ENCODE measurements at regions not wholly inside any gene's neighbourhood (a gene's known extent, or its start where the extent isn't known, plus 50 kb on each side); places are given as distances from the start of the nearest gene placed in this dataset.

DNA sequence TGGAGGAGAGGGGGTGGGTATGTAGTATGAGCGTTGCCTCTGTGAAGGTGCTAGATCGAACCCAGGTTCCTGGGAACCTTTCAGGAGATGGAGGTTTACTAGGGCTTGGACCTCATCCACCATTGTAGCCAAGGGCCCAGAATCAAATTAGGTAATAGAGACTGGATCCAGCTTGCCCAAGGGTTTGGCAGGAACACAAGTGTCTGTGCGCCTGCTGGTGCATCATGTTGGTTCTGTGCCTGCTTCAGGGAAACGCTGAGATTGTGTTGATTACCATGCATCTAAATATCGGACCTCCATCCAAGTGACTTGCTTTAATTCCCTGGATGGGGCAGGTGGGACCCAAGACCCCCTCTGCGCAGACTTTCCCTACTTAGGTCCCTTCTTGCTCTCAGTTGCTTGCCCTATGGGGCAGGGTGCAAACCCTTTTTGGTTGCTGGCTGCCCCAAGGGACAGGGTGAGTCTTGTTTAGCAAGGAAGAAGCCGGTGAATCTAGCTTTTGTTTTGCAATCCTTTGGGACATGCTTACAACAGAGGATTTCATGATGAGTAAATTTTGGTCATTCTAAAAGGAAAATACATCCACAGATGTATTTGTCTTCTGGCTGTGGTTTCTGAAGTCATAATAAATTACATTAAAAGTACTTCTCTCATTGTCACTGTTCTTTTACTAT, 189.8 kb upstream of the PRICKLE1 start:
- H3K79me1 ChIP-seq (ENCODE audit: insufficient read depth, low read depth, low read length, poor library complexity, severe bottlenecking): no peaks in the 10 kb centered on the region
- no peak overlapping the region for H3K23ac ChIP-seq (ENCODE audit: insufficient read length, low read depth, low read length)
- H2BK12ac ChIP-seq (ENCODE audit: insufficient read length, low read depth, low read length): no peak overlapping the region
- Mint-ChIP-seq H3K27ac (no peak overlapping the region), H3K4me3 (no peak overlapping the region), H3K9me3 (no peaks in the 10 kb centered on the region), H3K27me3 (ENCODE audit: low read depth) (no peaks in the 10 kb centered on the region), H3K4me1 (peaks cover 16 to 21% of the 10 kb centered on the region in 2 experiments), H3K36me3 (ENCODE audit: insufficient read depth in 1 of 3, low read depth in 3 of 3) (no peaks in the 10 kb centered on the region)
- no peak overlapping the region for H3K27ac ChIP-seq (ENCODE audit: insufficient read length, low read depth, low read length)
- TF ChIP-seq, protein P1, sequence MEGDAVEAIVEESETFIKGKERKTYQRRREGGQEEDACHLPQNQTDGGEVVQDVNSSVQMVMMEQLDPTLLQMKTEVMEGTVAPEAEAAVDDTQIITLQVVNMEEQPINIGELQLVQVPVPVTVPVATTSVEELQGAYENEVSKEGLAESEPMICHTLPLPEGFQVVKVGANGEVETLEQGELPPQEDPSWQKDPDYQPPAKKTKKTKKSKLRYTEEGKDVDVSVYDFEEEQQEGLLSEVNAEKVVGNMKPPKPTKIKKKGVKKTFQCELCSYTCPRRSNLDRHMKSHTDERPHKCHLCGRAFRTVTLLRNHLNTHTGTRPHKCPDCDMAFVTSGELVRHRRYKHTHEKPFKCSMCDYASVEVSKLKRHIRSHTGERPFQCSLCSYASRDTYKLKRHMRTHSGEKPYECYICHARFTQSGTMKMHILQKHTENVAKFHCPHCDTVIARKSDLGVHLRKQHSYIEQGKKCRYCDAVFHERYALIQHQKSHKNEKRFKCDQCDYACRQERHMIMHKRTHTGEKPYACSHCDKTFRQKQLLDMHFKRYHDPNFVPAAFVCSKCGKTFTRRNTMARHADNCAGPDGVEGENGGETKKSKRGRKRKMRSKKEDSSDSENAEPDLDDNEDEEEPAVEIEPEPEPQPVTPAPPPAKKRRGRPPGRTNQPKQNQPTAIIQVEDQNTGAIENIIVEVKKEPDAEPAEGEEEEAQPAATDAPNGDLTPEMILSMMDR (conservative IDR thresholded peaks at IDR 0.05): no peak
- H3K18ac ChIP-seq (ENCODE audit: insufficient read length, low read depth, low read length): no peak overlapping the region
- H3K56ac ChIP-seq (ENCODE audit: insufficient read length, low read depth, low read length): no peak overlapping the region
- no peaks in the 10 kb centered on the region for H4K20me1 ChIP-seq (ENCODE audit: control insufficient read depth, insufficient read depth, insufficient read length)
- H2BK120ac ChIP-seq (ENCODE audit: low read depth, low read length, poor library complexity, severe bottlenecking): no peak overlapping the region
- H3K23me2 ChIP-seq (ENCODE audit: insufficient read length, low read depth, low read length, poor library complexity, severe bottlenecking): no peaks in the 10 kb centered on the region
- no peak overlapping the region for H3K4ac ChIP-seq (ENCODE audit: low read depth, low read length)
- no peak overlapping the region for H2BK15ac ChIP-seq (ENCODE audit: low read depth, low read length)
- WGBS (ENCODE audit: extremely low coverage, insufficient read length, low lambda C conversion rate): no CpG with 5 or more reads among the region's 7 CpGs
- no peaks in the 10 kb centered on the region for H3K9me3 ChIP-seq (ENCODE audit: control insufficient read depth, low read depth, low read length)
- H2AK5ac ChIP-seq (ENCODE audit: insufficient read length, low read length): no peak overlapping the region
- DNase-seq: no peak
- no peak overlapping the region for H2BK20ac ChIP-seq (ENCODE audit: low read depth, low read length, poor library complexity, severe bottlenecking)
- no peak overlapping the region for H4K91ac ChIP-seq (ENCODE audit: insufficient read length, low read depth, low read length)
- no peaks in the 10 kb centered on the region for H3K27me3 ChIP-seq (ENCODE audit: insufficient read depth, low read length)
- H3K79me2 ChIP-seq (ENCODE audit: insufficient read depth, low read length): no peaks in the 10 kb centered on the region
- no peak overlapping the region for H4K8ac ChIP-seq (replicated peaks; ENCODE audit: insufficient read length, low read depth, low read length)
- no peak overlapping the region for H2BK5ac ChIP-seq (ENCODE audit: insufficient read length, low read length)
- H3K9ac ChIP-seq (ENCODE audit: extremely low read depth, insufficient read length, low read length): no peak overlapping the region
- H3K4me2 ChIP-seq (ENCODE audit: insufficient read depth, insufficient read length, low read length): no peak overlapping the region
- no peak overlapping the region for H3T11ph ChIP-seq (ENCODE audit: low read length)
- no peak overlapping the region for H3K14ac ChIP-seq (ENCODE audit: insufficient read depth, low read length)
- H2AFZ ChIP-seq (ENCODE audit: low read length): no peak overlapping the region
- H4K5ac ChIP-seq (ENCODE audit: insufficient read length, low read depth, low read length): no peak overlapping the region
- no peaks in the 10 kb centered on the region for H3K4me1 ChIP-seq (ENCODE audit: insufficient read depth, low read length)
